Left ventricle myocardium inferior (tissue), 1 donor: ENCODE measurements at regions not wholly inside any gene's neighbourhood (a gene's known extent, or its start where the extent isn't known, plus 50 kb on each side); places are given as distances from the start of the nearest gene placed in this dataset.
A peak's percentile ranks its signal among the peaks of the same experiment; 100 is the strongest.

Experiments
- DNase-seq: peaks from one replicate; pipeline ENCODE4 v3.0.0-alpha.2; 2020
- H3K27ac ChIP-seq: fragments of 200-600 bp; replicated peaks from 2 replicates; pipeline ENCODE4 v1.8.0; 2021
- H3K27me3 ChIP-seq: fragments of 200-600 bp; 2 replicates; pipeline ENCODE4 v1.8.0; 2021; ENCODE audit warnings: low read depth
- H3K36me3 ChIP-seq: fragments of 200-600 bp; 2 replicates; pipeline ENCODE4 v1.8.0; 2021
- H3K4me1 ChIP-seq: fragments of 200-600 bp; 2 replicates; pipeline ENCODE4 v1.8.0; 2021
- H3K4me3 ChIP-seq: fragments of 200-600 bp; 2 replicates; pipeline ENCODE4 v1.8.0; 2021; ENCODE audit warnings: mild to moderate bottlenecking, moderate library complexity
- H3K9me3 ChIP-seq: fragments of 200-600 bp; replicated peaks from 2 replicates; pipeline ENCODE4 v1.8.0; 2021
- CTCF ChIP-seq: fragments of 200-600 bp; IDR thresholded peaks from 2 replicates; pipeline ENCODE4 v1.8.0; 2021; ENCODE audit warnings: antibody characterized with exemption, mild to moderate bottlenecking, borderline replicate concordance
- intact Hi-C: fragments of 100-400 bp; cut with micrococcal nuclease; formaldehyde crosslinking; loops from one replicate; pipeline ENCODE4 v1.11.0; 2022
- donor health status: DM: no; HTN: yes; CAD: no; lungs with severe emphysema.

- TF ChIP-seq CTCF = no peak
- DNase-seq = no peak
- peaks cover 85% of the 10 kb centered on the region for H3K4me1 ChIP-seq
Measured at GRCh38 chr9:575139-575538, 266.4 kb upstream of the DMRT1 start.

DNA sequence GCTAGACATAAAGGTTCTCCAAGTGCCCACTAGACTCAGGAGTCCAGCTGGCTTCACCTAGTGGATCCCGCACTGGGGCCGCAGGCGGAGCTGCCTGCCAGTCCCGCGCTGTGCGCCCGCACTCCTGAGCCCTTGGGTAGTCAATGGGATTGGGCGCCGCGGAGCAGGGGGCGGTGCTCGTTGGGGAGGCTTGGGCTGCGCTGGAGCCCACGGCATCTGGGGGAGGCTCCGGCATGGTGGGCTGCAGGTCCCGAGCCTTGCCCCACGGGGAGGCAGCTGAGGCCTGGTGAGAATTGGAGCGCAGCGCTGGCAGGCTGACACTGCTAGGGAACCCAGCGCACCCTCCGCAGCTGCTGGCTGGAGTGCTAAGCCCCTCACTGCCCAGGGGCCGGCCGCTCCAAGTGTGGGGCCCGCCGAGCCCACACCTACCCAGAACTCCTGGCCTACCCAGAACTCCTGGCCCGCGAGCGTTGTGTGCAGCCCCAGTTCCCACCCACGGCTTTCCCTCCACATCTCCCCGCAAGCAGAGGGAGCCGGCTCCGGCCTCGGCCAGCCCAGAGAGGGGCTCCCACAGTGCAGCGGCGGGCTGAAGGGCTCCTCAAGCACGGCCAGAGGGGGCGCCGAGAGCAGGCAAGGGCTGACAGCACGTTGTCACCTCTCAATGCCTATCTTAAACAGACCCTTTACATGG, 260.7 kb upstream of the DMRT1 start:
- intact Hi-C loops = no loop called here
- H3K4me1 ChIP-seq = peaks cover 59% of the 10 kb centered on the region
- H3K9me3 ChIP-seq = peaks cover 7% of the 10 kb centered on the region
- no peak for DNase-seq
- H3K27ac ChIP-seq = no peak overlapping the region
- H3K4me3 ChIP-seq = no peak overlapping the region
- TF ChIP-seq CTCF = no peak
- peaks cover 3% of the 10 kb centered on the region for H3K36me3 ChIP-seq
- no peaks in the 10 kb centered on the region for H3K27me3 ChIP-seq

More at GRCh38 chr9:575139-575538, 266.4 kb upstream of the DMRT1 start:
- intact Hi-C loops = no loop called here
- H3K9me3 ChIP-seq = no peaks in the 10 kb centered on the region
- no peak overlapping the region for H3K4me3 ChIP-seq
- H3K36me3 ChIP-seq = peaks cover under 1% of the 10 kb centered on the region
- H3K27ac ChIP-seq = peak overlapping the region; percentile 91
- no peaks in the 10 kb centered on the region for H3K27me3 ChIP-seq

DNA sequence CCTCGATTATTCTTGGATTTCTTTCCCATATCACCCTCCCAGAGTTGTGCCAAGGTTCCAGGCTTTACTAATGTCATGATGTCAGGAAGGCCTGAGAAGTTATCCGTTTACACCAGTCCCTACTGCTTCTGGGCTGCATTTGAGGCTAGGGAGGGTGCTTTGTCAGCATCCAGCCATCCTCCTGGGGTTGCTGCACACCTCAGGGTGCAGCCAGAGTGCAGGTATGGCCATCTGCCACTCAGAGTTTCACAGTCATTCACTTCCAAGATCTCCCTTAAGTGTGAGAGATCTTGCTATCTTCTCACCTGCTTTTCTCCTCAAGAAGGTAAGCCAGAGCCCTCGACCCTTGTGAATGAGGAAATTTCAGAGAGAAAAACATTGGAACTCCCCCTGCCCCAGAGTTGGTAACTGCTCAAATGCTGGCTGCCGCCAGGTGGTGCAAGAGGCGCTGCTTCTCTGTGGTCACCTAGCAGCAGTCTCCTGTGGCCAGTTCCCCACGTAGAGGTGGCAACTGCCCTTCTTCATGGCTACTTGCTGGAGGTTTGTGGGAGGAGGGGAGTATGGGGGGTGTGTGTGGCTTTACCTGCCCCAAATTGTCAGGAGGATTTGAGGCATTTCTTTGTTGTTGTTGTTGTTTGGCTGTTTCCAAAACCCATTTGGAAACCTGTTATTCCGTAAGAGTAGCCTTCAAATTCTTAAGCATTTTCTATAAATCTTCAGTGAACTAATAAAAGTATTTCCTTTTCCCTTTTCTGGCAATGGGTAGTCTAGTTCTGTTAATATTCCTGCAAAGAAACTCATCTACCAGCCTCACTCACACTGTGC, 259.6 kb upstream of the DMRT1 start:
- intact Hi-C loops = no loop called here
- H3K4me3 ChIP-seq = no peak overlapping the region
- H3K27ac ChIP-seq = peak overlapping the region; percentile 47
- peaks cover 7% of the 10 kb centered on the region for H3K9me3 ChIP-seq
- TF ChIP-seq CTCF = no peak
- H3K4me1 ChIP-seq = peaks cover 59% of the 10 kb centered on the region
- no peak for DNase-seq
- no peaks in the 10 kb centered on the region for H3K27me3 ChIP-seq
- H3K36me3 ChIP-seq = peaks cover 3% of the 10 kb centered on the region

DNA sequence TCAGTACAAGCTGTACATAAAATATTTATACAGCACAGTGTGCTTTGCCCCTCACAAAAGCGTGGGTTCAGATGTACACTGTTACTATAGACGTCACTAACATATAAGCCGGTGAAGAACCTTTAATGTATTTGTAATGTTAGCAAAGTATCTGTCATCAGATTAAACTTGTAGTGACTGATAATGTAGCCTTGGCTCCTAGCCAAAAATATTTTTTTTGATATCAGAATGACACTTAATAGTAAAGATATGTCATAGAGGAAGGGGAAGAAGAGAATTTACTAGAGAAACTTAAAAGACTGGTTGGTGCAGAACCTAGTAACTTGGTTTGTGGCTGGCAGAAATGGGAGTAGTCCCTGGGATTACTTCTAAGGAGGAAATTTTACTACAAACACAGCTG, 258.7 kb upstream of the DMRT1 start:
- intact Hi-C loops = no loop called here
- Histone ChIP-seq H3K4me3 (no peak overlapping the region), H3K4me1 (peaks cover 62% of the 10 kb centered on the region), H3K9me3 (peaks cover 7% of the 10 kb centered on the region), H3K36me3 (peaks cover 3% of the 10 kb centered on the region), H3K27me3 (no peaks in the 10 kb centered on the region), H3K27ac (peak overlapping the region; percentile 47)
- TF ChIP-seq CTCF = no peak
- no peak for DNase-seq

DNA sequence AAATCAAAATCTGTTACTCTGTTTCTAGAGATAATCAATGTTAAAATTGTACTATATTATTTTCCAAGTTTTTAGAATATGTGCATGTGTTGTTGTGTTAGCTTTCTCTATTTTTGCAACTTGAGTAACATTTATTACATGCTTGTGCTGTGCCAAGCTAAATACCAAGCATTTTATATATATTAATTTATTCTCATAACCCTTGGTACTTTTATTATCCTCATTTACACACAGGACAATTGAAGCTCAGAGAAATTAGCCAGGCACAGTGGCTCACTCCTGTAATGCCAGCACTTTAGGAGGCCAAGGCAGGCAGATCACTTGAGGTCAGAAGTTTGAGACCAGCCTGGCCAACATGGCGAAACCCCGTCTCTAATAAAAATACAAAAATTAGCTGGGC, 254.0 kb upstream of the DMRT1 start:
- no peaks in the 10 kb centered on the region for H3K27me3 ChIP-seq

More for the DNA sequence above, 254.0 kb upstream of the DMRT1 start:
- peaks cover 84% of the 10 kb centered on the region for H3K4me1 ChIP-seq
- no peak for TF ChIP-seq CTCF
- no peaks in the 10 kb centered on the region for H3K9me3 ChIP-seq
- no peak for DNase-seq
- no peak overlapping the region for H3K4me3 ChIP-seq
- no peaks in the 10 kb centered on the region for H3K36me3 ChIP-seq
- intact Hi-C loops = no loop called here
- peak overlapping the region; percentile 88 for H3K27ac ChIP-seq
